ENCODE measurements at regions not wholly inside any gene's neighbourhood (a gene's known extent, or its start where the extent isn't known, plus 50 kb on each side); places are given as distances from the start of the nearest gene placed in this dataset.

DNA sequence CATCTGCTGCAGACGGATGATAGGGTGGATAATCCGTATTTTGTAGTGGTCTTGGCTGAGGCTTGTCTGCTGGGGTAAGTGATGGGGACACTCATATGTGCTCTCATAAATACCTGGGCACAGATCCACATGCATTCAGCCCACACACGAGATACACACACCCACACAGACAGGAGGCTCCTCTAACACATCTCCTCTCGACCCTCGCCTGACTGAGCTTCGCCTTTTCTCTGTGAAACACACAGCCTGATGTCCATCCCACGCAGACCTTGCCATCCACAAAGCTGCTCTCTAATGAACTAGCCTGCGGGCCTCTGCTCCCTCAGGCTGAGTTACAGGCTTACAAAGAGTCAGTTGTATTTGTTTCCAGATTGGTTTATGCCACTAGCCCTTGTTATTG is 96.3 kb upstream of the CSF3R start (continued):
- TF ChIP-seq SIN3A (conservative IDR thresholded peaks at IDR 0.05 in 1 of 2, IDR thresholded peaks at IDR 0.05 in 1 of 2; ENCODE audit: low read depth in 1 of 2, low read length in 2 of 2) (no peak), ASH2L (IDR thresholded peaks at IDR 0.05; ENCODE audit: low read length) (no peak)

Measured in H1 (cell line).